ENCODE measurements at regions not wholly inside any gene's neighbourhood (a gene's known extent, or its start where the extent isn't known, plus 50 kb on each side); places are given as distances from the start of the nearest gene placed in this dataset.
A peak's percentile ranks its signal among the peaks of the same experiment; 100 is the strongest.

DNA sequence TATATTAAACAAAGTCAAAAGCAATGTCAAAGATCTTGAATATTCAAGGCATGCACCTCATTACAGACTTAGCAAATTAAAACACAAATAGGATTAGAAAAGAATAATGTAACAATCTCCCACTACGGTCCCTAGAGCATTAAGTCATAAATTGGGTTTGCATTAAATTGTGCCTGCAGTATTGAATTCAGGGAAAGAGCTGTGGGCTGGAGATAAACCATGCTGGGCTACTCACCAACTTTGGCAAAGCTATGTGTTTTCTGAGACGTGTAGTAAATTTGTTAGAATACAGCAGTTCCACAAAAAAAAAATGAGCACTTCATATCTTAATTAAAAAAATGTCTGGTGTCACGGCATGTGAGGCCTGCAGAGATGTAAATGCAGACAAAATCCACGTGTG is 241.6 kb downstream of the SNX10 start:
- no peak overlapping the region; the same call in 1 of the 2 replicates for H3K27ac ChIP-seq
- TF ChIP-seq, protein P1, sequence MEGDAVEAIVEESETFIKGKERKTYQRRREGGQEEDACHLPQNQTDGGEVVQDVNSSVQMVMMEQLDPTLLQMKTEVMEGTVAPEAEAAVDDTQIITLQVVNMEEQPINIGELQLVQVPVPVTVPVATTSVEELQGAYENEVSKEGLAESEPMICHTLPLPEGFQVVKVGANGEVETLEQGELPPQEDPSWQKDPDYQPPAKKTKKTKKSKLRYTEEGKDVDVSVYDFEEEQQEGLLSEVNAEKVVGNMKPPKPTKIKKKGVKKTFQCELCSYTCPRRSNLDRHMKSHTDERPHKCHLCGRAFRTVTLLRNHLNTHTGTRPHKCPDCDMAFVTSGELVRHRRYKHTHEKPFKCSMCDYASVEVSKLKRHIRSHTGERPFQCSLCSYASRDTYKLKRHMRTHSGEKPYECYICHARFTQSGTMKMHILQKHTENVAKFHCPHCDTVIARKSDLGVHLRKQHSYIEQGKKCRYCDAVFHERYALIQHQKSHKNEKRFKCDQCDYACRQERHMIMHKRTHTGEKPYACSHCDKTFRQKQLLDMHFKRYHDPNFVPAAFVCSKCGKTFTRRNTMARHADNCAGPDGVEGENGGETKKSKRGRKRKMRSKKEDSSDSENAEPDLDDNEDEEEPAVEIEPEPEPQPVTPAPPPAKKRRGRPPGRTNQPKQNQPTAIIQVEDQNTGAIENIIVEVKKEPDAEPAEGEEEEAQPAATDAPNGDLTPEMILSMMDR (conservative IDR thresholded peaks at IDR 0.05) = no peak

DNA sequence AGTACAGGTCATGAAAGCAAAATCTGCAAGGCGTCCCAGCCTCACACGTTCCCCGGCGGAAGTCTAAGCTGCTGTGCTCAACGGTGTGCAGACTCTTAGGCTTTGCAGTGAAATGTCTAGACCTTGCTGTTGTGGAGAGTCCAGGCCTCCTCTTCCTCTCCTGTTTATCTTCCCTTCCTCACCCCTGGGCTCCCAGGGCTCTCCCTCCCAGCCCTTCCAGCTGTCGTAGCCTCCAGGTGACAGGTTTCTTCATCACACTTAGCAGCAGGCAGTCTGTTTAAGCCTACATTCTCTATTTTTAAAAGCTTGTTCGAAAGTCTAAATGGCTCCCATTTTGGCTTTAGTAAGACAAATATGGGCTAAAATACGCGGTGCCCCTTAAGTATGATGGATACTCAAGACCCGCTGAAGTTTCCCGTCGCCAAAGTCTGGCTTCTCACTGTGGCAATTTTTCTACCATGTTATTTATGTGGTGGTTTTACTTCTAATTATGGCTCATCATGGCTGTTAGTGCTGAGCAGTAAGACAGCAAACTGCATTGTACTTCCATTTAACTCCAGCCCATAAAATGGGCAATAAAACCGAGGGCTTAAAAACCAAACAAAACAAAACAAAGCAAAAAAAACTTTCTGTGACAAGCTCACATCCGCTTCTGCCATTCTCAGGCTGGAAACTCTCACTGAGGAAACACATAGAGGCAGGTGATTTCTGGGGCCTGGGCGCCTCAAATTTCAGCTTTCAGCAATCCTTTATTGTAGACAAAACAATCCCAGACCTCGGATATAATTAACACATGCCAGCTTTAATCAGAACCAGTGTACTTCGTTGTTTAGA is 243.2 kb downstream of the SNX10 start:
- TF ChIP-seq, protein P1 (conservative IDR thresholded peaks at IDR 0.05) = no peak
- peak overlapping the region; percentile 93 for H3K27ac ChIP-seq

DNA sequence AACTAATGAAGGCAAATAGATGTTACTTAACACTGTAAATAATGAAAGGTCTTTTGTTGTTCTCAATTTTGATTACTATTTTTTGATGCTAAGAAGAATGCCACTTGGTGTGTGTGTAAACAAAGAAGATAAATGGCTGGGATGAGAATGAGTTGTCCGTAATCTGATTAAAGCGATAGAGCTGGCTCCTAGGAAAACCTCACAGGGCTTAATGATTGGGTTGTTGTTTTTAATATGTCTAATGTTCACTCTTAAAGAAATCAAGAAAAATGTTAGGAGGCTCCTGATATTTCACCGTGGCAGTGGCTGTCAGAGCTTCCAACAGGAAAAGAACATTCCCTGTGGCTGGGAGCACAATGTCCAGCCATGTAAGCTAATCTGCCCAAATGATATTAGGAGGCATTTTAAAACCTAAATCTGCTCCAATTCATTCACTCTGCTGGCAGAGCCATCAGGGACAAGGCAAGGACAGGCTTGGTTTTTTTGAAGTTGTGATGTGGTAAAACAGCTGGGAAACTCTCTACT is 243.9 kb downstream of the SNX10 start:
- TF ChIP-seq, protein P1 (conservative IDR thresholded peaks at IDR 0.05) = no peak
- peak overlapping the region; percentile 93 for H3K27ac ChIP-seq

DNA sequence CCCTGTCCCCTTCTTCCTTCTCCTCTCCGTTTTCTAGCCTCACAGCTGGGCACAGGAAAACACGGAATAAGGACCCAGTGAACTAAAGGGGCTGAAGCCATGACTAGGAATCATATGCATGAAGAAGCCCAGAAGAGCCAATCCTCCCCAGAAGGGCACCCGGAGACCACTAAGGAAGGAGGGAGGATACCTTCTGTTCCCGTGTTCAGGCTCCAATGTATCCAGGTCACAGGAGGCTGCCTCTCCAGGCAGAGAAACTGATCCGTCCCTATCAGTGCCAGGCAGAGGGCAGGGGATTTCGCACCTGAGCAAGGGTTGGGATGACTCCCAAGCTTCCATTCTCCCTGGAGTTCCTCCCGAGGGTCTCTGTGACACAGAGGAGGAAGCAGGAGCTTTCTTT is 246.6 kb downstream of the SNX10 start:
- TF ChIP-seq, protein P1 (conservative IDR thresholded peaks at IDR 0.05) = no peak
- peak overlapping the region; percentile 93 for H3K27ac ChIP-seq

DNA sequence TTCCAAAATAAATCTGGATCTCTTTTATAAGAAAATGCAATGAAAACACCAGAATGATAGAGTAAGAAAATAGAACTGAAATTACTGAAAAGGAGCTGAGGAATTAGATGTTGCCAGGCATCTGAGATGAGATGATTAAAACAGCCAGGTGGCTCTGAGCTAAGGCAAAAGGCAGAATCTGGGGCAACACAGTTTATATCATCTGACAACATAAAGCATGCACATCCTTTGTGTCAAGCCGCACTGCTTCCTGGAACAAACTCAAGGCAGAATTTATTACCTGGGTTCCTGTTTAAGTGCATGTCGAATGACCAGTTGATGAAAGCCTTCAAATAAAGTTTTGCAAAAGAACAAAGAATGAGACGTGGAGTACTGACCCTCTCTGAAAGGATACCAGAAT is 247.0 kb downstream of the SNX10 start:
- TF ChIP-seq, protein P1 (conservative IDR thresholded peaks at IDR 0.05) = no peak
- peak overlapping the region; percentile 93; the same call in 1 of the 2 replicates for H3K27ac ChIP-seq

DNA sequence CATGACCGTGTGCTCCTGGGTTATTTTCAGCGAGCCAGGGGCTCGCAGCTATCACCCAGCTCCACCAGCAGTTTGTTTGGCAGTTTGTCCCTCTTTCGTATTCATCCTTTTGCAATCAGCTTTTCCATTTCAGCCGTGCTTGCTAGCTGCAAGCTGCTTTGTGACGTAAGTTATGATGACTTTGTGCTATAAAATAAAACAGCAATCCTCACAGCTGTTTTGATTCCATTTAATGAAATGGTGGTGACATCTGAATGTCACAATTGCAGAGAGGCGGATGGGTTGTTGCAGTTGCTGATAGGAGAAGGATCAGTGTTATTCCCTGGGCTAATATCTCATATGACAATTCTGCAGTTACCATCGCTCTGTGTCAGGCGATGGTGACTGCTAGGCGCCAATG is 251.7 kb downstream of the SNX10 start:
- TF ChIP-seq, protein P1 (conservative IDR thresholded peaks at IDR 0.05) = no peak

DNA sequence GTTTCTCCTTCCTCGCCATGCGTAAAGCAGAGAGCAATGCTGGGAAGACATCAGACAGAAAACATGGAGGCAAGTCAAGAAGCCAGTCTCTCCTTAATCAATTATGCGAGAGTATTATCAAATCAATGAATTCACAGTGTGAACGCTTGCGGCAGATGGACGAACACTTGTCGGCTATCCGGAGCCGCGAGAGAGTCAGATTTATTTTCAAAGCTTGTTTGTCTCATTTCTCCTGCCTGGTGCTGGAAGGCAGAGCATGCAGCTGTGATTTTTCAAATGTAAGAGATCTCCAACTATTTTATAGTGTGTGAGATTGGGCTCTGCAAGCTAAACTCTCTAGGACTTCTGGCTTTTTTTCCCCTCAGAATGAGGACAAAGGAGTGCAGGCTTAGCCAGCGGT is 252.3 kb downstream of the SNX10 start:
- H3K27ac ChIP-seq = no peak overlapping the region
- TF ChIP-seq, protein P1 (conservative IDR thresholded peaks at IDR 0.05) = no peak

More for the DNA sequence above, 251.7 kb downstream of the SNX10 start:
- H3K27ac ChIP-seq = no peak overlapping the region

Data from VCaP (cell line).